Dedifferentiated amniotic fluid mesenchymal stem cell (primary cell): ENCODE measurements at regions not wholly inside any gene's neighbourhood (a gene's known extent, or its start where the extent isn't known, plus 50 kb on each side); places are given as distances from the start of the nearest gene placed in this dataset.
"Not testable (repeated sequence)": the region's sequence is repeated elsewhere in the genome, so short reads cannot be mapped to it uniquely, and the experiment has no call there.

Source experiments
- DNase-seq: peaks from one replicate; pipeline ENCODE4 v3.0.0-alpha.2; 2016; ENCODE audit errors: extremely low spot score

- no peak for DNase-seq
Observed at GRCh38 chr12:89781156-89781555, 72.5 kb upstream of the ATP2B1 start.

DNA sequence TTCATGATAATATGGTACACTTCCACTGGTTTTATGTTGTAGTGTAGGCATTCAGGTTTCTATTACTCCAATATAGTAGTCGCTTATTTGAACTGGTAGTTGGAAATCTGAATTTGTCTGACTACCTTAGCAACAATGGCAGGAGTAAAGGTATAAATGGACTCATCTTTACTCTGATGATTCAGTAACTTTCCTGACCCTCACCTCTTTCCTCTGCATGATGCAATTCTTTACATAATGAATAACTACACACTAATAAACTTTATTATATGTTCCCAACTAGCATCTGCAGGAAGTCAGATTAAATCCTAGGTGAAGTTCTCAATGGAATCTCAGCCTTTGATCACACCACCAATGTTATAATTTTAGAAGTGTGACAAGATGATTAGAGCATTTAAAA lies 70.5 kb upstream of the ATP2B1 start:
- DNase-seq: no peak

DNA sequence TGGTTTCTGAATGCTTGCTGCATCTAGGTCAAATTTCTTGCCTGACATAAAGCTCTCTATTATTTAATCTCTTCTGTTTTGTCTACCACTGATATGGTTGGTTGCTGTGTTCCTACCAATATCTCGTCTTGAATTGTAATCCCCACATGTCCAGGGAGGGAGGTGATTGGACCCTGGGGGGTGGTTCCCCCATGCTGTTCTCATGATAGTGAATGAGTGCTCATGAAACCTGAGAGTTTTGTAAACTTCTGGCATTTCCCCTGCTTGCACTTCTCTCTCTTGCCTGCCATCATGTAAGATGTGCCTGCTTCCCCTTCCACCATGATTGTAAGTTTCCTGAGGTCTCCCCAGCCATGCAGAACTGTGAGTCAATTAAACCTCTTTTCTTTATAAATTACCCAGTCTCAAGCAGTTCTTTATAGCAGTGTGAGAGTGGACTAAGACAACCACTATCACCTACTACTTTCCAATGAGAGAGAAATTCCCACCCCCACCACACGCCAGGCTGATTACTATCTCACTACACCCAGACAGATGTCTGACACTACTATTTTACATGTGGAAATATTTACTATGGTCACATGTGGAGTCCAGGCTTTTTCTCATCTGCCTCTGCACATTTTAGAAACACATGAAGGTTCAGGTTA lies 69.2 kb upstream of the ATP2B1 start:
- no peak for DNase-seq

DNA sequence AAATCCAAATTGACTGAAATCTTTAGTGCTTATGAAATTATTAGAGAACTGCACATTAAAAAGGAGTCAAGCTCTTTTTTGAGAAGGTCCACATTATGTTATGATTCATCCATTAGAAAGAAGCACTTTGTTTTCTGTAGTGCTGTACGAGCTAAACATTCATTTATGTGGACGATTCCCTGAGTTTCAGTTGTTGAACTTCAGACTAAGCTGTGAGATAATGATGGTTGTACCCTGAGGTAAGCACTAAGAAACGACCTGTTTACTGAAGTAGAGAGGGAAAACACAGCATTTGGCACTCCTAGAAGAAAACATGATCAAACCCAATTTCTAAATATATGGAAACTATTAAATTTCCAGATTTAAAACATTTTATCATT lies 67.3 kb upstream of the ATP2B1 start:
- DNase-seq: no peak

GRCh38 chr12:89775063-89775985 lies 66.7 kb upstream of the ATP2B1 start:
- peak; percentile 36 for DNase-seq

DNA sequence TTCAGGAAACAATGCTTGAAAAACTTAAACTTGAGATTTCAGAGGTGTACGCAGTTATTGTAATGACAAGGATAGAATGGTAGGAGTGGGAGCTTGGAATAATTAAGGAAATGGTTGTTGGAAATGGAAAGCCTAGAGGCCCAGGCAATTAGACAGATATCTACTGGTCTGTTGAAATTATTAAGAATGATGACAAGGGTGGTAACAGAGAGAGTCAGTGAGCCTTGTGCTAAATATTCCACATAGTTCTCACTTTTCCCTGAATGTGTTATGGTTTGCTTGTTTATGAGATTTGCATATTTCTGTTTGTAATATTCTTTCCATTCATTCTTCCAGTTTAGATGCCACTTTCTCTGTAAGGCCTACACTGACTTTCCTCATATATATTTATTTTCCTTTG lies 66.0 kb upstream of the ATP2B1 start:
- DNase-seq: no peak

DNA sequence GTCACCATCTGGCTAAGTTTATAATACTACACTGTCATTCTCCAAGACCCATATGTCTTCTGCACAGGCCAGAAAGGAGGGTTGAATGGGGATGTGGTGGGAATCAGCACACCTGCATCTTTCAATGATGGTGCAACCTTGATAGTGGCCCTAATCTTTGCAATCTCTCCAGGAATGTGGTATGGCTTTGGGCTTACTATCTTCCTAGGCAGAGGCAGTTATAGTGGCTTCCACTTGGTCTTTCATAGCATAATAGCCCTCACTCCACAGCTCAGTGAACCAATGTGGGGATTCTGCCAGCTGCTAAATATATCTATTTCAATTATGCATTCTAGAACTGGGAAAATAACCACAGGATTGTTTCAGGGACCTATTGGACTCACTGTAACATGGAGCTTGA lies 61.8 kb upstream of the ATP2B1 start:
- DNase-seq: no peak

- DNase-seq: no peak
Observed at GRCh38 chr12:89769483-89769818, 60.8 kb upstream of the ATP2B1 start.

- DNase-seq: peak; percentile 59
Observed at GRCh38 chr12:89768586-89769482, 60.2 kb upstream of the ATP2B1 start.

GRCh38 chr12:89765959-89766824 lies 57.6 kb upstream of the ATP2B1 start:
- DNase-seq: no peak

GRCh38 chr12:89764164-89764563 lies 55.5 kb upstream of the ATP2B1 start:
- not testable (repeated sequence) for DNase-seq

- no peak for DNase-seq
Observed at GRCh38 chr12:89762498-89763170, 54.0 kb upstream of the ATP2B1 start.

DNA sequence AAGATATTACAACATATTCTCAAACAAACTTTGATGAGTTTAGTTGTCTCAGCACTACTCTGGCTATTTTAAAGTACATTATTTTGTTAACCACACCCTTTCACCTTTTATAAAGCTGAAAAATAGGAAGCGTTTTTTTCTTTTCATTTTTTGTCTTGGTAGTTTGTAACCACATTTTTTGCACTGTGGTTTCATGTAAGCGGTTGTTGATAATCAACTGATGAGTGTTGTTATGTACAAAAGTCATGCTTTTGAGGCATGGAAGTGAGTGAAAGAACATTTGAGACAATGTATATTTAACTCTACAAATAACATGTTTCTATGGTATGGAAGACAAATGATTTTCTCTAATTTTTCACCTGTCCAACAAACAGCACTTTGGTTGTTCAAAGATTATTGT lies 52.1 kb upstream of the ATP2B1 start:
- DNase-seq: no peak
